ENCODE measurements at regions not wholly inside any gene's neighbourhood (a gene's known extent, or its start where the extent isn't known, plus 50 kb on each side); places are given as distances from the start of the nearest gene placed in this dataset.

GRCh38 chr12:90368081-90368480 lies 586.9 kb downstream of the CCER1 start:
- TF ChIP-seq CTCF (IDR thresholded peaks at IDR 0.05) (no peak), POLR2A (IDR thresholded peaks at IDR 0.05) (no peak)

Measured in thyroid gland (tissue), 4 donors.